Stimulated activated effector memory CD8-positive, alpha-beta T cell treated with anti-CD3 and anti-CD28 coated beads, Interleukin-12 subunit alpha, Interleukin-12 subunit beta, amount 100 ng/mL, for 72 hours (primary cell): ENCODE measurements at regions not wholly inside any gene's neighbourhood (a gene's known extent, or its start where the extent isn't known, plus 50 kb on each side); places are given as distances from the start of the nearest gene placed in this dataset.
"Not testable (repeated sequence)": the region's sequence is repeated elsewhere in the genome, so short reads cannot be mapped to it uniquely, and the experiment has no call there.

ENCODE experiments used
- ATAC-seq: fragments of 150-1000 bp; cut with Tn5 transposase; 2 replicates; pipeline ENCODE4 v1.10.0; 2021
- DNase-seq, 2 donors: peaks; one replicate each; pipeline ENCODE4 v3.0.0; 2021 to 2022; ENCODE audit warnings: low spot score in 2 of 2
- H3K27ac Mint-ChIP-seq: one replicate; pipeline ENCODE4 v1.8.0; 2022; ENCODE audit warnings: mild to moderate bottlenecking, mixed read lengths
- H3K36me3 Mint-ChIP-seq: one replicate; pipeline ENCODE4 v1.8.0; 2022; ENCODE audit warnings: mild to moderate bottlenecking, mixed read lengths
- H3K4me1 Mint-ChIP-seq: one replicate; pipeline ENCODE4 v1.8.0; 2022; ENCODE audit warnings: mixed read lengths
- H3K4me3 Mint-ChIP-seq: one replicate; pipeline ENCODE4 v1.8.0; 2022; ENCODE audit warnings: mild to moderate bottlenecking, mixed read lengths
- H3K9me3 Mint-ChIP-seq: one replicate; pipeline ENCODE4 v1.8.0; 2022; ENCODE audit warnings: mixed read lengths

DNA sequence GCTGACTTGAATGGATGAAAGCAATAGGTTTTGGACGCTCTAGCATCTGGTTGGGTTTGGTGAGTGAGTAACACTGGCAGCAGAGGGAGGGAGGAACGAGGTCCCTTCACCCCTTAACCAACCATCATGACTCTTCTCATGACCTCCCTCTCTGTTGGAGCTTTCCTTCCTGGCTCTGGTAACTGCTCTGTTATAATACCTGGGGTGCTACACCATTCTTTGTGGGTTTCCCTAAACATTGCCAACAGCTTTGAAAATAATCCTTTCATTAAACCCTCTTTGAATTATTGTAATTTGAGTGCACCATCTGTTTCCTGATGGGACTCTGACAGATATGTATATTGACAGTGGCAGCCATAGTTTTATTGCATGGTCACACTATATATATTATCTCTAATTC, 146.2 kb upstream of the PTPRG start:
- ATAC-seq: no peak
- Mint-ChIP-seq H3K27ac (no peak overlapping the region), H3K36me3 (no peaks in the 10 kb centered on the region), H3K4me3 (no peak overlapping the region), H3K9me3 (peaks cover 6% of the 10 kb centered on the region), H3K4me1 (no peaks in the 10 kb centered on the region)
- no peak for DNase-seq

DNA sequence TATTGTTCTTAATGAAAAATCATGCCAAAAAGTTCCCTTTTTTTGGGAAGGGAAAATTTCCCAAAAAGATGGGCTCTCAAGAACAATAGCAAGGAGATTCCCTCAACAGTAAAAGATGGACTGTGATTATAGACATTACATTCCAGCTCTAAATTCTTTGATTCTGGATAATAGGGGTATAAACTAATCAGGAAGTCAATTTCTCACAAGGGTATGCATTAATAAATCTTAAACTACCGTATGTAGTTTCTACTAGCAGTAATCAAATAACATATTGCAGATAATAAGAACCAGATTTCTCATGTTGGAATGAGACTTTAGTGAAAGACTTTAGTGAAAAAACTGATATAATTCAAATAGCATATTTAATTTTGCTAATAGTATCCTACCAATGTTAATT, 144.8 kb upstream of the PTPRG start:
- Mint-ChIP-seq H3K36me3 (no peaks in the 10 kb centered on the region), H3K9me3 (peaks cover 6% of the 10 kb centered on the region), H3K4me1 (no peaks in the 10 kb centered on the region), H3K4me3 (no peak overlapping the region), H3K27ac (no peak overlapping the region)
- DNase-seq: no peak
- ATAC-seq: no peak

DNA sequence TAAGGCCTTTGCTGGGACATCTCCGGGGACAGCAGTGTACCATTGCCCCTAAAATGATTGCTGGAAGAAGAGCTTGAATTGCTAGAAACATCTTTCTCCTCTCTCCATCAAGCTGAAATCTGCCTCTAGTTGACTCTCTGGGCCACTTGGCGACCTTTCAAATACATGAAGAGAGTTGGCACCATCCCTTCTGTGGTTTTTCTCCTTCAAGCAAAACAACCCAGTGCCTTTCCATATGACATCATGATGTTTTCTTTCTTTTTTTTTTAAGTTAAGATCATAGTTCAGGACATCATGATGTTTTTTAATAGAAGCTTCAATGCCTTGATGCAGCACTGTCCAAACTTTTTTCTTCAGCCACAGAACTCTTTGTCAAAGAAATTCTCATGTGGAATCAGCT, 144.0 kb upstream of the PTPRG start:
- H3K9me3 Mint-ChIP-seq: peaks cover 5% of the 10 kb centered on the region
- no peaks in the 10 kb centered on the region for H3K4me1 Mint-ChIP-seq
- no peak for DNase-seq
- H3K36me3 Mint-ChIP-seq: no peaks in the 10 kb centered on the region
- H3K27ac Mint-ChIP-seq: no peak overlapping the region
- H3K4me3 Mint-ChIP-seq: no peak overlapping the region
- ATAC-seq: no peak

DNA sequence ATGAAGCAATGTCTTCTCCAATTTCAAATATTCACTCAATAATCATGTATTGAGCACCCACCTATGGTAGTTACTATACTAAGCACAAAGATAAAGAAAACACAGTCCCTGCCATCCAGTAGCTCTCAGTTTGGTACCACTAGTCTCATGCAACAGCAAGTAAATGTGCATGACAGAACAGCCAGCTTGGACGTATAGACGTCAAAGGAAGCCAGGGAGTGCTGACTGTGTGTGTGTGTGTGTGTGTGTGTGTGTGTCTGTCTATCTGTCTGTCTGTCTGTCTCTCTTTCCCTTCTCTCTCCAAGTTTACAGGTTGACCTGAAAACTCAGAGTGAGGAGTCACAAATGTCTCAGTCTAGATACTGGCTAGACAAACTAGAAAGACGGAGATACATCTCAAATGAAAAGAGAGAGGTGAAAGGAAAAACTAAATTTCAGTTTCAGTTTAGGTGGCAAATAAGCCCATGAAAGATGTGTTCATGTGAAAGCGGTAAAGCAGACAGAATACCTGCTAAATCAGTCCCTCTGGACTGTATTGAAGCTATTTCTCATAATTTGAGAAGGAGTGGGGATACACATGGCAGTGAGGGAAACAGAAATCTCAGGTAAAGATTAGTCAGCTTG, 141.1 kb upstream of the PTPRG start:
- Mint-ChIP-seq H3K27ac (no peak overlapping the region), H3K9me3 (peaks cover 2% of the 10 kb centered on the region), H3K4me1 (no peaks in the 10 kb centered on the region), H3K36me3 (no peaks in the 10 kb centered on the region), H3K4me3 (no peak overlapping the region)
- ATAC-seq (no peak), DNase-seq (no peak)

DNA sequence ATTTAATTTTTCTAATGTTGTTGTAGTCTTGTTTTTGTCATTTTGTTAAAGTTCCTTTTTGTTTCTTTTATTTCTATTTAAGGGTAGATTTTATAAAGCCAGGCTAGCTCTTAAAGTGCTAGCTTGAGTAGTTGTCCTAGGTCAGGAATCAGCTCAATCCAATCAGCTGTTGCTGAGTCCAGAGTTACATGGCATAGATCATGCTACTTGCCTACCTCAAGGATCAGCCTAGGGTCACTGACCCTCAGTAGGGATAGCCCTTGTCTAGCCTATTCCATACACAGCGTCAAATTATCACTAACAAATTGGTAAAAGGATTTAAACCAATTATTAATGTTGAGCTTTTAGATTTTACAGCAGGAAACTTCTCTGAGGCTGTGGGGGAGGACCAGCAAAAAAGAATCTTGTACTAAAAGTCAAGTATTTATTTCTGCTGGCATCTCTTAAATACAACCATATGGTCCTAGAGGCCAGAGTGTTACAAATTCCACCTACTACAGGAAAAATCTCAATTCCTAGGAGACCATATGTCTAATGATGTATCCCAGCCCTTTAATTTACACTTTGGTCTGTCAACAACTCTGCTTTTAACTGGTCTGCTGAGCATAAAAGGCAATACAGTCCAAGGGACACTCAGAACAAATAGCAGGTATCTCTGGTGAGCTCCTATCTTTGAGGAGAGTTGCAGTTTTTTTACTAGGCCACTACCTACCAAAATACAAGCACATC, 138.3 kb upstream of the PTPRG start:
- Mint-ChIP-seq H3K9me3 (peaks cover 3% of the 10 kb centered on the region), H3K4me3 (no peak overlapping the region), H3K36me3 (no peaks in the 10 kb centered on the region), H3K27ac (no peak overlapping the region), H3K4me1 (no peaks in the 10 kb centered on the region)
- no peak for DNase-seq
- ATAC-seq: no peak

DNA sequence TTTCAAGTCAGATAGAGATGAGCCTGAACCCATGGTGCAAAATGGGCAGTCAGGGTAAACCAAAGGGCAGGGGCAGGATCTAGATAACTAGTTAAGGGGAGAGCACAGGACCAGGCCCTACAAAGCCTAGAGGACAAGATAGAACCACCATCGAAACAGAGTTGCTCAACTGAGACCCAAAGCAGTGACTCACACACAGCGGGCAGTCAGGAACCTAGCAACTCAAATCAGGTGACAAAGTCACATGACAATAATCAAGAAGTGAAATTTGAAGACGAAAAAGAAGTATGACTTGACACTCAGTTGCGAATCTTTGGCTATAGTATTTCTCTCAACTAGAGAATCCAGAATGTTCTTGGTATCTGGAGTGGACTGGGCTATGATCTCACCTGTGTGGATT, 136.0 kb upstream of the PTPRG start:
- peaks cover 3% of the 10 kb centered on the region for H3K9me3 Mint-ChIP-seq
- DNase-seq (no peak), ATAC-seq (no peak)
- no peak overlapping the region for H3K4me3 Mint-ChIP-seq
- no peaks in the 10 kb centered on the region for H3K4me1 Mint-ChIP-seq
- no peak overlapping the region for H3K27ac Mint-ChIP-seq
- no peaks in the 10 kb centered on the region for H3K36me3 Mint-ChIP-seq

DNA sequence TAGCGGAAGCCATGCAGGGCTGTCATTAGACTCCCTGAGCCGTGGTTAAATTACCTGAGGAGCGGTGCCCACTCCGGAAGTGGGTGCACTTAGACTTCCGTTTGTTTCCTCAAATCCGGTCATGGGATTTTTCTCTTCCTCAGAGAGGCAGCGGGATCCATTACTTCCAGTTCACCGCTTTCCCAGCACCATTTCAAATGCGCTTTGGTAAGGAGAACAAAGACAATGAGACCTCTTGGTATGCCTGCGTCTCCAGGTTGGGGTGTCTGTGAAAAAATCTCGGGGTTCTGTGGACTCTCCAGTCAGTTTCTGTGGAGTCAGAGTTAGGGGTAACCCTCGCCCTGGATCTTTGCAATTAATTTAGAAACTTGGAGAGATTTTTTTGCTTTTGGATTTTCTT, 132.3 kb upstream of the PTPRG start:
- ATAC-seq: no peak
- Mint-ChIP-seq H3K27ac (no peak overlapping the region), H3K4me3 (no peak overlapping the region), H3K9me3 (peaks cover 3% of the 10 kb centered on the region), H3K36me3 (no peaks in the 10 kb centered on the region), H3K4me1 (no peaks in the 10 kb centered on the region)
- no peak for DNase-seq

DNA sequence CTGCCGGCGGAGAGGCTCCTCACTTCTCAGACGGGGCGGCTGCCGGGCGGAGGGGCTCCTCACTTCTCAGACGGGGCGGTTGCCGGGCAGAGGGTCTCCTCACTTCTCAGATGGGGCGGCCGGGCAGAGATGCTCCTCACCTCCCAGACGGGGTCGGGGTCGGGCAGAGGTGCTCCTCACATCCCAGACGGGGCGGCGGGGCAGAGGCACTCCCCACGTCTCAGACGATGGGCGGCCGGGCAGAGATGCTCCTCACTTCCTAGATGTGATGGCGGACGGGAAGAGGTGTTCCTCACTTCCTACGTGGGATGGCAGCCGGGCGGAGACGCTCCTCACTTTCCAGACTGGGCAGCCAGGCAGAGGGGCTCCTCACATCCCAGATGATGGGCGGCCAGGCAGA, 126.5 kb upstream of the PTPRG start:
- H3K36me3 Mint-ChIP-seq, H3K9me3 Mint-ChIP-seq, DNase-seq, H3K4me1 Mint-ChIP-seq, ATAC-seq, H3K4me3 Mint-ChIP-seq, H3K27ac Mint-ChIP-seq: not testable (repeated sequence)

DNA sequence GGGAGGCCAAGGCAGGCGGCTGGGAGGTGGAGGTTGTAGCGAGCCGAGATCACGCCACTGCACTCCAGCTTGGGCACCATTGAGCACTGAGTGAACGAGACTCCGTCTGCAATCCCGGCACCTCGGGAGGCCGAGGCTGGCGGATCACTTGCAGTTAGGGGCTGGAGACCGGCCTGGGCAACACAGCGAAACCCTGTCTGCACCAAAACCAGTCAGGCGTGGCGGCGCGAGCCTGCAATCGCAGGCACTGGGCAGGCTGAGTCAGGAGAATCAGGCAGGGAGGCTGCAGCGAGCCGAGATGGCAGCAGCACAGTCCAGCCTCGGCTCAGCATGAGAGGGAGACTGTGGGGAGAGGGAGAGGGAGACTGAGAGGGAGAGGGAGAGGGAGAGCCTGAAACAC, 126.0 kb upstream of the PTPRG start:
- H3K9me3 Mint-ChIP-seq, H3K27ac Mint-ChIP-seq, ATAC-seq, H3K4me3 Mint-ChIP-seq, H3K36me3 Mint-ChIP-seq, DNase-seq, H3K4me1 Mint-ChIP-seq: not testable (repeated sequence)

DNA sequence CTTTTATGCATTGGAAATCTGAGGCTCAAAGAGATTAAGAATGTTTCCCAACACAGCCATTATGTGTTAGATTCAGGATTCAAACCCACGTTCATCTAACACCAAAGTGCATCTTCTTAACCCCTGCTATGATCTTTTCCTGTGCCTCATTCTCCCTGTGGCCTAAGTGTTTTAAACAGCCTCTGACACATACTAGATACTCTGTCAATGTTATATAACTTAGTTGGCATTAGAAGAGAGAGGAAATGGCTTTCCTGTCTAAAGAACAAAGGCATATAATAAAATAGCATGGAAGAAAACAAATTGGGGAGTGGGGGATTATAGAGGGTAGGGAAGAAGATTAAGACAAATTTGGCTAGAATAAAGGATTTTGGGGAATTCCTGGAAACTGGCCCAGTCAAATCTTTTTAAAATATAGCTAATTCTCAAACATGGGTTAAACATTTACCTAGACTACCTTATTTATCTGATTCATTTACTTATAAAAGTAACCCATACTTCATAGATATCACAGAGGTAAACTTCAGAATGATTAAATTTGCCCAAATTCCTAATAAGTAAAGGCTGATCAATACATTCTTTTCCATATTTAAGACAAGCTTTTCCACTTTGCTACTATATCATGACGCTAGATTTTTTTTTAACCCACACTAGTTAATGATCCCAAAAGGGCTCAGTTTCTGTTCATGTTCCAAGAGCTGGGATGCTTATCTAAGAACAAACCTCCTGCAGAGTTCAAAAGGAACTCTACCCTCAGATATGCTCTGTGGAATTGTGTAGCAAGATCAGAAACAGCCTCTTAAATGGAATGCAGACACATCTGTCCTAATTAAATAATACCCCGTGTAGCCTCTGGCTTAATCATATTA, 122.9 kb upstream of the PTPRG start:
- H3K9me3 Mint-ChIP-seq: no peaks in the 10 kb centered on the region
- no peaks in the 10 kb centered on the region for H3K4me1 Mint-ChIP-seq
- no peak overlapping the region for H3K4me3 Mint-ChIP-seq
- DNase-seq: no peak
- no peaks in the 10 kb centered on the region for H3K36me3 Mint-ChIP-seq
- no peak for ATAC-seq
- H3K27ac Mint-ChIP-seq: no peak overlapping the region

DNA sequence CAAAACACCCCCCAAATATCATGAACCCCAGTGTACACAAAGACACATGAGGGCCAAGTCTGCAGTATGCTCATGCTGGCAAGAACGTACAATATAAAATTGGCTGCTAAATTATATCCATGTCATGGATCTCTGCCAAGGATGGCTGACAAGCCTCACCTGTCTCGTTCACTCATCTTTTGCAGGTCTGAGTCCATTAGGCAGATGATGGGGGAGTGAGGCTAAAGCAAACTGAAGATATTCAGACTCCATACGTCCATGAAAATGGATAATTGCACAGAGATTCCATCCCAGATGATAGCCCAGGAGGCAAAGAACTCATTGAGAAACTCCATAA, 122.3 kb upstream of the PTPRG start:
- Mint-ChIP-seq H3K27ac (no peak overlapping the region), H3K36me3 (no peaks in the 10 kb centered on the region), H3K4me1 (no peaks in the 10 kb centered on the region), H3K4me3 (no peak overlapping the region), H3K9me3 (no peaks in the 10 kb centered on the region)
- ATAC-seq (no peak), DNase-seq (no peak)

DNA sequence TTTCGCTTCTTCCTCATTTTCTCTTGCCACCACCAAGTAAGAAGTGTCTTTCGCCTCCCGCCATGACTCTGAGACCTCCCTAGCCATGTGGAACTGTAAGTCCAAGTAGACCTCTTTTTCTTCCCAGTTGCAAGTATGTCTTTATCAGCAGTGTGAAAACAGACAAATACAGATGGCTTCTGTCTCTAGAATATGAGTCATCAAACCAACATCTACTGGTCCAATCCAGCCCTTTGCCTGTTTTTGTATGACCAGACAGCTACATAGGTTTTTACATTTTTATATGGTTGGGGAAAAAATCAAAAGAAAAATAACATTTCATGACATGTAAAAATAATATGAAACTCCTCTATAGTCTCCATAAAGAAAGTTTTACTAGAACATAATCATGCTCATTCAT, 118.7 kb upstream of the PTPRG start:
- Mint-ChIP-seq H3K4me3 (no peak overlapping the region), H3K4me1 (no peaks in the 10 kb centered on the region), H3K9me3 (no peaks in the 10 kb centered on the region), H3K36me3 (no peaks in the 10 kb centered on the region), H3K27ac (no peak overlapping the region)
- no peak for ATAC-seq
- DNase-seq: no peak

DNA sequence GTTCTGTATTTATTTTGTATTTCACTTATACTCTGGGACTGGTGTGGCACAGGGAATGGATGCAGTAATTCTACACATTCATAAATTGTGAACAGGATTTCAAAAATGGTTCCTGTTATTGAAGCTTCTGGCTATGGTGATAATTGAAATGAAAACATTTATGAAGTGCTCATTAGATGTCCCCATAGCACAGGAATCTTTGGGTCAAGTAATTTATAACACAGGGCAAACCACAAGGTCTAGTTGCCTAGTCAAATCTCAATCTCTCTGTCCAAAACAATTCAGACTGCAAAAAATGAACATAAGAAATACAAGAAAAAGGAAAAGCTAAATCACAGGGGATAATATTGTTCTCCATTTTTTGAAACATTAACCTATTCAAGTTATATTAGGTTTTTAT, 117.5 kb upstream of the PTPRG start:
- H3K36me3 Mint-ChIP-seq: no peaks in the 10 kb centered on the region
- DNase-seq (no peak), ATAC-seq (no peak)
- H3K4me3 Mint-ChIP-seq: no peak overlapping the region
- no peaks in the 10 kb centered on the region for H3K9me3 Mint-ChIP-seq
- no peak overlapping the region for H3K27ac Mint-ChIP-seq
- no peaks in the 10 kb centered on the region for H3K4me1 Mint-ChIP-seq

DNA sequence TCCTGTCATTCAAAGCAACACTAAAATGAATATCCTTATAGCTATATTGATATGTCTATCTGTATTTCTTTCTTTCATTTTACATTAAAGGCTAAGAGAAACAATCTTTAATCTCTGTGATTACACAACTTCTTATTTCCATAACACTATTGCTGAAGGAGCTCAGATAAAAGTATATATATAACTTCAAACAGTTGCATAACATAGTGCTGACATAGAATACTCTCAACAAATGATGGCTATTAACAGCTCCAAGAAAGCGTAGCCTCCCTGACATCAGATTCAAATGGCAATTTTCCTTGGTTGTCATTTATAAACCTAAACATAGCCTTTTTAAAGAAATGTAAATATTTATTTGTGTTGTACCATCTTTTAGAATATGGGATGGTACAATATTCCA, 116.6 kb upstream of the PTPRG start:
- H3K27ac Mint-ChIP-seq: no peak overlapping the region
- no peak overlapping the region for H3K4me3 Mint-ChIP-seq
- no peak for ATAC-seq
- DNase-seq: no peak
- no peaks in the 10 kb centered on the region for H3K9me3 Mint-ChIP-seq
- no peaks in the 10 kb centered on the region for H3K36me3 Mint-ChIP-seq
- H3K4me1 Mint-ChIP-seq: no peaks in the 10 kb centered on the region

DNA sequence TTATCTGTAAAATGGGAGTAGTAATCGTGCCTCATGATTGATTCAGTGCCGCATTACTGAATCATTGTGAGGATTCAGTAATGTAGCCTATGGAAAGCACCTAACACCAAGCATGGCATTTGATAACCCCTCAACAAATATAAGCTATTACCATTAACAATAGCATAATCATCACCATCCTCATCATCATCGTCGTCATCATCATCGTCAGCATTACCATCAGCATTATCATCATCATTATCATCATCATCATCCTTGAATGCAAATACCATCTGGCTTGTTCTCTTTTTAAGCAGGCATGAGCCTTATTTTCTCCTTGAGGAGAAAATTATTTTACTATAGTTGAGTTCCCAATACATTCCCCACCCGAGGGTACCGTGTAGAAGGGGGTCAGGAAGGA, 115.4 kb upstream of the PTPRG start:
- Mint-ChIP-seq H3K4me3 (no peak overlapping the region), H3K36me3 (no peaks in the 10 kb centered on the region), H3K4me1 (no peaks in the 10 kb centered on the region), H3K27ac (no peak overlapping the region), H3K9me3 (no peaks in the 10 kb centered on the region)
- DNase-seq (no peak), ATAC-seq (no peak)

DNA sequence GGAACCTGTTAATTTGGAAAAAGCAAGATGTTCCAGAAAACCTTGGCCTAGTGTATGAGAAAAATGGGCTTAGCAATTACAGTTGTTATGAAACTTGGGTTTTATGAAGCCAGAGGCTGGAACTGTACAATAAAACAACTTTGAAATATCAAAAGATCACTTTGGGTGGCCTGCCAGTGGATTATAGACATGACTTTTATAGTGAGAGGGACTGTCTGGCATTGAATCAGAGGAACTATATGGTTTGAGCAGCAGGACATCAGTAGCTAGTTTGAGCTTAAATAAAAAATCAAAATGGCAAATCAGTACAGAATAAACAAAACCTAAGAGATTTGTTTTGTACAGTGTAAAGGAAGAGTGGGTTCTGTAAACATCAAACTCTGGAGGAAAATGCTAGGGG, 115.0 kb upstream of the PTPRG start:
- DNase-seq: no peak
- Mint-ChIP-seq H3K9me3 (no peaks in the 10 kb centered on the region), H3K27ac (no peak overlapping the region), H3K4me1 (no peaks in the 10 kb centered on the region), H3K4me3 (no peak overlapping the region), H3K36me3 (no peaks in the 10 kb centered on the region)
- ATAC-seq: no peak
